ENCODE measurements at regions not wholly inside any gene's neighbourhood (a gene's known extent, or its start where the extent isn't known, plus 50 kb on each side); places are given as distances from the start of the nearest gene placed in this dataset.

GRCh38 chr11:62024936-62025486, 57.6 kb upstream of the FTH1 start:
- Mint-ChIP-seq H3K27ac (ENCODE audit: unreplicated experiment) (peak overlapping the region; percentile 34), H3K36me3 (ENCODE audit: insufficient read depth, unreplicated experiment) (no peaks in the 10 kb centered on the region), H3K4me1 (ENCODE audit: low read depth, unreplicated experiment) (peaks cover 5% of the 10 kb centered on the region), H3K27me3 (ENCODE audit: insufficient read depth, unreplicated experiment) (no peaks in the 10 kb centered on the region), H3K9me3 (ENCODE audit: unreplicated experiment) (peaks cover 19% of the 10 kb centered on the region), H3K4me3 (ENCODE audit: unreplicated experiment) (peak overlapping the region; percentile 63)
- CTCF ChIA-PET = interaction anchor here (0.7 to 1.0 kb wide), 5 partner anchors 29 to 97 kb away, joined by 3 read pairs; no protein-coding TSS in a partner anchor
- Histone ChIP-seq H3K9me3 (peaks cover 16% of the 10 kb centered on the region), H3K4me1 (0 out of 2 replicates have a peak, but pooled peaks cover 5% of the 10 kb centered on the region), H3K27me3 (replicated peaks; ENCODE audit: control insufficient read depth, insufficient read depth, low read length) (no peaks in the 10 kb centered on the region), H3K4me3 (ENCODE audit: low read depth, low read length) (no peak overlapping the region), H3K36me3 (ENCODE audit: control insufficient read depth, insufficient read depth, low read length) (no peaks in the 10 kb centered on the region)
- no peak for TF ChIP-seq CTCF (IDR thresholded peaks at IDR 0.05; ENCODE audit: insufficient read depth in 1 of 2, low read depth in 1 of 2, low read length in 1 of 2, severe bottlenecking in 1 of 2, unreplicated experiment in 1 of 2)
- no TSS peak for BruUV-seq (replicated peaks)
- intact Hi-C loops (cut with micrococcal nuclease; ENCODE audit: unreplicated experiment) = loop anchor here (2.0 to 5.0 kb wide), 2 partner anchors 38 to 52 kb away; no protein-coding TSS in a partner anchor
- POLR2A ChIA-PET = interaction anchor here (0.6 to 0.8 kb wide), 2 partner anchors 57 to 210 kb away, joined by 3 read pairs; no protein-coding TSS in a partner anchor
- DNase-seq = no peak

- Mint-ChIP-seq H3K36me3 (ENCODE audit: insufficient read depth, unreplicated experiment) (no peaks in the 10 kb centered on the region), H3K9me3 (ENCODE audit: unreplicated experiment) (peaks cover 29% of the 10 kb centered on the region), H3K27ac (ENCODE audit: unreplicated experiment) (no peak overlapping the region), H3K27me3 (ENCODE audit: insufficient read depth, unreplicated experiment) (no peaks in the 10 kb centered on the region), H3K4me3 (ENCODE audit: unreplicated experiment) (no peak overlapping the region), H3K4me1 (ENCODE audit: low read depth, unreplicated experiment) (peaks cover 7% of the 10 kb centered on the region)
- TF ChIP-seq CTCF (IDR thresholded peaks at IDR 0.05; ENCODE audit: insufficient read depth in 1 of 2, low read depth in 1 of 2, low read length in 1 of 2, severe bottlenecking in 1 of 2, unreplicated experiment in 1 of 2) = no peak
- H3K27me3 ChIP-seq (replicated peaks; ENCODE audit: control insufficient read depth, insufficient read depth, low read length) = no peaks in the 10 kb centered on the region
- no TSS peak for BruUV-seq (replicated peaks)
- ChIA-PET CTCF (no interaction called here), POLR2A (no interaction called here)
- intact Hi-C loops (cut with micrococcal nuclease; ENCODE audit: unreplicated experiment) = no loop called here
- 0 out of 2 replicates have a peak, but pooled peaks cover 5% of the 10 kb centered on the region for H3K4me1 ChIP-seq
- H3K36me3 ChIP-seq (ENCODE audit: control insufficient read depth, insufficient read depth, low read length) = no peaks in the 10 kb centered on the region
- no peak overlapping the region for H3K4me3 ChIP-seq (ENCODE audit: low read depth, low read length)
- no peak for DNase-seq
- peaks cover 13% of the 10 kb centered on the region for H3K9me3 ChIP-seq
These were observed 54.8 kb upstream of the FTH1 start for GRCh38 chr11:62022211-62022610.

- Mint-ChIP-seq H3K4me3 (ENCODE audit: unreplicated experiment) (no peak overlapping the region), H3K4me1 (ENCODE audit: low read depth, unreplicated experiment) (peaks cover 15% of the 10 kb centered on the region), H3K27me3 (ENCODE audit: insufficient read depth, unreplicated experiment) (no peaks in the 10 kb centered on the region), H3K36me3 (ENCODE audit: insufficient read depth, unreplicated experiment) (no peaks in the 10 kb centered on the region), H3K27ac (ENCODE audit: unreplicated experiment) (no peak overlapping the region), H3K9me3 (ENCODE audit: unreplicated experiment) (peaks cover 29% of the 10 kb centered on the region)
- Histone ChIP-seq H3K9me3 (peaks cover 8% of the 10 kb centered on the region; the same call in 1 of the 2 replicates), H3K4me3 (ENCODE audit: low read depth, low read length) (no peak overlapping the region), H3K4me1 (0 out of 2 replicates have a peak, but pooled peaks cover under 1% of the 10 kb centered on the region), H3K36me3 (ENCODE audit: control insufficient read depth, insufficient read depth, low read length) (no peaks in the 10 kb centered on the region), H3K27me3 (replicated peaks; ENCODE audit: control insufficient read depth, insufficient read depth, low read length) (no peaks in the 10 kb centered on the region)
- no TSS peak for BruUV-seq (replicated peaks)
- no peak for DNase-seq
- CTCF ChIA-PET = interaction anchor here (0.7 kb wide), 1 partner anchor 53 kb away, joined by 6 read pairs; no protein-coding TSS in a partner anchor
- no peak for TF ChIP-seq CTCF (IDR thresholded peaks at IDR 0.05; ENCODE audit: insufficient read depth in 1 of 2, low read depth in 1 of 2, low read length in 1 of 2, severe bottlenecking in 1 of 2, unreplicated experiment in 1 of 2)
- intact Hi-C loops (cut with micrococcal nuclease; ENCODE audit: unreplicated experiment) = no loop called here
- POLR2A ChIA-PET = interaction anchor here (0.6 kb wide), 1 partner anchor 220 kb away, joined by 3 read pairs; no protein-coding TSS in a partner anchor
These were observed 53.2 kb upstream of the FTH1 start for GRCh38 chr11:62020661-62021060.
